Caco-2 (cell line): ENCODE measurements at regions not wholly inside any gene's neighbourhood (a gene's known extent, or its start where the extent isn't known, plus 50 kb on each side); places are given as distances from the start of the nearest gene placed in this dataset.

Source experiments
- BruUV-seq: library from RNA; stranded (reverse); fragments of 400-500 nt; replicated peaks from 2 replicates; lab custom pipeline; 2021; lab: Mats Ljungman, UMichigan
- CTCF ChIA-PET: fragments of 300-600 bp; sonication (Branson Sonifier 250); formaldehyde crosslinking; loops from one replicate; lab custom pipeline; 2022; ENCODE audit warnings: antibody characterized with exemption; lab: Charles Lee
- POLR2A ChIA-PET: fragments of 300-600 bp; sonication (Branson Sonifier 250); formaldehyde crosslinking; loops from one replicate; lab custom pipeline; 2022; ENCODE audit warnings: antibody characterized with exemption; lab: Charles Lee
- DNase-seq, 2 experiments: peaks; one replicate each; pipeline versions ENCODE4 v3.0.0 to v3.0.0-alpha.2; 2020 to 2022
- H3K27me3 ChIP-seq: replicated peaks from 2 replicates; pipeline ENCODE4 v1.6.0; 2011; ENCODE audit warnings: low read length; ENCODE audit not compliant: control insufficient read depth, insufficient read depth
- H3K36me3 ChIP-seq: 2 replicates; pipeline ENCODE4 v1.5.1; 2011; ENCODE audit warnings: low read length; ENCODE audit not compliant: control insufficient read depth, insufficient read depth
- H3K4me1 ChIP-seq: fragments of 250-450 bp; sonication (Bioruptor Pico); 2 replicates; pipeline ENCODE4 v1.5.1; 2020; ENCODE audit warnings: mild to moderate bottlenecking
- H3K4me3 ChIP-seq: 2 replicates; pipeline ENCODE4 v1.5.1; 2011; ENCODE audit warnings: low read depth, mild to moderate bottlenecking, control low read depth, low read length
- H3K9me3 ChIP-seq: fragments of 250-450 bp; sonication (Bioruptor Pico); 2 replicates; pipeline ENCODE4 v1.5.1; 2020; ENCODE audit warnings: mild to moderate bottlenecking, moderate library complexity
- H3K27ac Mint-ChIP-seq: one replicate; pipeline ENCODE4 v1.8.0; 2022; ENCODE audit warnings: mixed read lengths; ENCODE audit not compliant: unreplicated experiment
- H3K27me3 Mint-ChIP-seq: one replicate; pipeline ENCODE4 v1.8.0; 2022; ENCODE audit warnings: mixed read lengths; ENCODE audit not compliant: insufficient read depth, unreplicated experiment
- H3K36me3 Mint-ChIP-seq: one replicate; pipeline ENCODE4 v1.8.0; 2022; ENCODE audit warnings: mild to moderate bottlenecking, mixed read lengths; ENCODE audit not compliant: insufficient read depth, unreplicated experiment
- H3K4me1 Mint-ChIP-seq: one replicate; pipeline ENCODE4 v1.8.0; 2022; ENCODE audit warnings: low read depth, mixed read lengths; ENCODE audit not compliant: unreplicated experiment
- H3K4me3 Mint-ChIP-seq: one replicate; pipeline ENCODE4 v1.8.0; 2022; ENCODE audit warnings: mild to moderate bottlenecking, moderate library complexity, mixed read lengths; ENCODE audit not compliant: unreplicated experiment
- H3K9me3 Mint-ChIP-seq: one replicate; pipeline ENCODE4 v1.8.0; 2022; ENCODE audit warnings: mixed read lengths; ENCODE audit not compliant: unreplicated experiment
- intact Hi-C: fragments of 100-400 bp; cut with micrococcal nuclease; formaldehyde crosslinking; loops from one replicate; pipeline ENCODE4 v1.10.0; 2022; ENCODE audit not compliant: unreplicated experiment
- TF ChIP-seq, protein P1 (sequence below), 2 experiments: fragments of 200-600 bp in 1 of 2; IDR thresholded peaks; 1 replicate in 1 of 2; 2 replicates in 1 of 2; pipeline versions ENCODE4 v1.5.1 to v1.8.0; 2011 to 2022; ENCODE audit warnings: antibody characterized with exemption in 1 of 2, control low read depth in 1 of 2, inconsistent platforms in 1 of 2, low read depth in 1 of 2, low read length in 1 of 2, mild to moderate bottlenecking in 1 of 2, moderate library complexity in 1 of 2; ENCODE audit not compliant: insufficient read depth in 1 of 2, severe bottlenecking in 1 of 2, unreplicated experiment in 1 of 2

DNA sequence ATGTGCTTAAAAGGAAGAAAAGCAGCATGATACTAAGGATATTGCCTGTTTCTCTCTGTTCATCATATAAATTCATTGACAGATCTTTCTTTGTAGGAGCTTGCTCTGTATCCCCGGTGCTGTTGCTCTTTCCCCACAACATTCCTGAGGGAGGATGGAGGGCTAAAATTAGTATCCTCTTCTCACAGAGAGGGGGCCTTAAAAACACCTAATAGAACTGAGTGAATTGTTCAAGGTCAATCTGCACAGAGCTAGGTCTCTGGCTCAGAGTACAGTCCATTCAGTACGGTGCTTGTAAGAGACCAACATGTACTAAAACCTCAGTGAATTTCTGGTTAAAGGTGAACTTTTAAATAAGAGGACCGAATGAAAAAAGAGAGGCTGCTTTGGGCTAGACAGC is 88.7 kb downstream of the PALM2AKAP2 start:
- TF ChIP-seq, protein P1, sequence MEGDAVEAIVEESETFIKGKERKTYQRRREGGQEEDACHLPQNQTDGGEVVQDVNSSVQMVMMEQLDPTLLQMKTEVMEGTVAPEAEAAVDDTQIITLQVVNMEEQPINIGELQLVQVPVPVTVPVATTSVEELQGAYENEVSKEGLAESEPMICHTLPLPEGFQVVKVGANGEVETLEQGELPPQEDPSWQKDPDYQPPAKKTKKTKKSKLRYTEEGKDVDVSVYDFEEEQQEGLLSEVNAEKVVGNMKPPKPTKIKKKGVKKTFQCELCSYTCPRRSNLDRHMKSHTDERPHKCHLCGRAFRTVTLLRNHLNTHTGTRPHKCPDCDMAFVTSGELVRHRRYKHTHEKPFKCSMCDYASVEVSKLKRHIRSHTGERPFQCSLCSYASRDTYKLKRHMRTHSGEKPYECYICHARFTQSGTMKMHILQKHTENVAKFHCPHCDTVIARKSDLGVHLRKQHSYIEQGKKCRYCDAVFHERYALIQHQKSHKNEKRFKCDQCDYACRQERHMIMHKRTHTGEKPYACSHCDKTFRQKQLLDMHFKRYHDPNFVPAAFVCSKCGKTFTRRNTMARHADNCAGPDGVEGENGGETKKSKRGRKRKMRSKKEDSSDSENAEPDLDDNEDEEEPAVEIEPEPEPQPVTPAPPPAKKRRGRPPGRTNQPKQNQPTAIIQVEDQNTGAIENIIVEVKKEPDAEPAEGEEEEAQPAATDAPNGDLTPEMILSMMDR (IDR thresholded peaks at IDR 0.05; ENCODE audit: insufficient read depth in 1 of 2, low read depth in 1 of 2, low read length in 1 of 2, severe bottlenecking in 1 of 2, unreplicated experiment in 1 of 2) = no peak
- POLR2A ChIA-PET = interaction anchor here (0.6 kb wide), 1 partner anchor 10 kb away, joined by 4 read pairs; no protein-coding TSS in a partner anchor
- H3K4me1 Mint-ChIP-seq = no peaks in the 10 kb centered on the region
- H3K36me3 Mint-ChIP-seq = no peaks in the 10 kb centered on the region
- CTCF ChIA-PET = no interaction called here
- Histone ChIP-seq H3K4me3 (no peak overlapping the region), H3K36me3 (no peaks in the 10 kb centered on the region), H3K4me1 (no peaks in the 10 kb centered on the region), H3K9me3 (no peaks in the 10 kb centered on the region), H3K27me3 (no peaks in the 10 kb centered on the region)
- DNase-seq = no peak
- H3K27me3 Mint-ChIP-seq = peaks cover 10% of the 10 kb centered on the region
- intact Hi-C loops = no loop called here
- H3K9me3 Mint-ChIP-seq = no peaks in the 10 kb centered on the region
- no peak overlapping the region for H3K27ac Mint-ChIP-seq
- no TSS peak for BruUV-seq
- H3K4me3 Mint-ChIP-seq = no peak overlapping the region

- Mint-ChIP-seq H3K36me3 (no peaks in the 10 kb centered on the region), H3K9me3 (no peaks in the 10 kb centered on the region), H3K4me3 (no peak overlapping the region), H3K4me1 (no peaks in the 10 kb centered on the region), H3K27me3 (peaks cover 16% of the 10 kb centered on the region), H3K27ac (no peak overlapping the region)
- no peaks in the 10 kb centered on the region for H3K9me3 ChIP-seq
- H3K4me1 ChIP-seq = no peaks in the 10 kb centered on the region
- TF ChIP-seq, protein P1 (IDR thresholded peaks at IDR 0.05; ENCODE audit: insufficient read depth in 1 of 2, low read depth in 1 of 2, low read length in 1 of 2, severe bottlenecking in 1 of 2, unreplicated experiment in 1 of 2) = no peak
- H3K4me3 ChIP-seq = no peak overlapping the region
- no peaks in the 10 kb centered on the region for H3K36me3 ChIP-seq
- intact Hi-C loops = no loop called here
- DNase-seq = no peak
- POLR2A ChIA-PET = no interaction called here
- CTCF ChIA-PET = no interaction called here
- no TSS peak for BruUV-seq
- H3K27me3 ChIP-seq = no peaks in the 10 kb centered on the region
Measured at GRCh38 chr9:109870365-109870764, 90.4 kb downstream of the PALM2AKAP2 start.

- Histone ChIP-seq H3K4me1 (no peaks in the 10 kb centered on the region), H3K9me3 (no peaks in the 10 kb centered on the region), H3K4me3 (no peak overlapping the region), H3K27me3 (no peaks in the 10 kb centered on the region), H3K36me3 (no peaks in the 10 kb centered on the region)
- H3K4me3 Mint-ChIP-seq = no peak overlapping the region
- H3K9me3 Mint-ChIP-seq = no peaks in the 10 kb centered on the region
- no peaks in the 10 kb centered on the region for H3K36me3 Mint-ChIP-seq
- H3K27ac Mint-ChIP-seq = no peak overlapping the region
- H3K4me1 Mint-ChIP-seq = no peaks in the 10 kb centered on the region
- TF ChIP-seq, protein P1 (IDR thresholded peaks at IDR 0.05; ENCODE audit: insufficient read depth in 1 of 2, low read depth in 1 of 2, low read length in 1 of 2, severe bottlenecking in 1 of 2, unreplicated experiment in 1 of 2) = no peak
- ChIA-PET POLR2A (no interaction called here), CTCF (no interaction called here)
- no peak for DNase-seq
- intact Hi-C loops = no loop called here
- H3K27me3 Mint-ChIP-seq = peaks cover 10% of the 10 kb centered on the region
- BruUV-seq = no TSS peak
Measured at GRCh38 chr9:109872901-109873300, 92.9 kb downstream of the PALM2AKAP2 start.
